Right cardiac atrium (tissue), 5 donors: ENCODE measurements at regions not wholly inside any gene's neighbourhood (a gene's known extent, or its start where the extent isn't known, plus 50 kb on each side); places are given as distances from the start of the nearest gene placed in this dataset.

ENCODE experiments used
- ATAC-seq, 2 donors: fragments of 200-7000 bp; cut with Tn5 transposase; one replicate each; pipeline versions ENCODE4 v1.8.0 to v1.9.1; 2020; ENCODE audit warnings: moderate library complexity in 2 of 2, mild to moderate bottlenecking in 1 of 2
- DNase-seq, 3 donors: peaks; one replicate each; pipeline ENCODE4 v3.0.0-alpha.2; 2020
- H3K27ac ChIP-seq: one replicate; pipeline ENCODE4 v1.5.1; 2013; ENCODE audit warnings: mild to moderate bottlenecking, low read length, control low read depth, moderate library complexity
- H3K27me3 ChIP-seq: one replicate; pipeline ENCODE4 v1.6.1; 2013; ENCODE audit not compliant: control insufficient read depth, insufficient read depth
- H3K4me1 ChIP-seq: one replicate; pipeline ENCODE4 v1.6.1; 2013; ENCODE audit warnings: low read length; ENCODE audit not compliant: control insufficient read depth, insufficient read depth
- H3K4me3 ChIP-seq: one replicate; pipeline ENCODE4 v1.5.1; 2013; ENCODE audit warnings: low read length, control low read depth
- H3K9me3 ChIP-seq: one replicate; pipeline ENCODE4 v1.6.1; 2013; ENCODE audit warnings: low read length; ENCODE audit not compliant: control insufficient read depth
- whole genome bisulfite sequencing: extraction: QIAGEN DNeasy Blood & Tissue Kit; methylation state at CpG from one replicate; pipeline ENCODE4 v1.1.7; 2013; 5-methylcytosine and 5-hydroxymethylcytosine counted together
- intact Hi-C, 4 donors: fragments of 100-400 bp; cut with DNase I; formaldehyde crosslinking; loops; one replicate each; pipeline versions ENCODE4 v1.11.0 to v1.14.0; 2022 to 2023
- donor health status: healthy with polysubstance abuse.
- donor health status: DM: no; HTN: yes; CAD: no.
- donor health status: DM: no; HTN: no; CAD: no.
- donor health status: DM: no; HTN: yes; CAD: no; lungs with severe emphysema.
- donor health status: DM: yes; HTN: yes; CAD: no.

DNA sequence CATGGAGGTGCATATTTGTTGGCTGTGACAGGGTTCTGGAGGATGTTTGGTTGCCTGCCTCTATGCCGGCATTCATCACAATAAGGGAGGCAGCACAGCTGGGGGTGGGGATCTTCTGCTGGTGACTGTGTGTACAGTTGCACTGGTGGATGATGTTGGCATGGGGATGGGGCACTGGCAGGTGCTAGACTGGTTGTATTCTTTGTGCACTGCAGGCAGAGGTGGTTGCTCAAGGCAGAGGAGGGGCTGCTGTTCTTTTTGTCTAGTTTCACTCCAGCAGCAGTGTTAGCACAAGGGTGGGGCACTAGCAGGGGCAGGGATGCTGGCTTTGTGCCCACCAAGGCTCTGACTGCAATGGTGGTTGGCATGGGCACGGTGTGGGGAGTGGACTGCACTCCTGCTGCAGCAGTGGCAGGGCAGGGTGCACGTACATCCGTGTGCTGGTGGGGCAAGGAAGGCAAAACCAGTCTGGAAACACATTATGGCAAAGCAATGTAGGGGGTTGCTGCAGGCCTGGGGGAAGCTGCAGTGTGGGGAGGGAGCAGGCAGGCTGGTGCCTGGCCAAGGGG, 69.3 kb downstream of the ISOC1 start:
- WGBS, result 94% methylated on average over 4 of the region's 4 CpGs

DNA sequence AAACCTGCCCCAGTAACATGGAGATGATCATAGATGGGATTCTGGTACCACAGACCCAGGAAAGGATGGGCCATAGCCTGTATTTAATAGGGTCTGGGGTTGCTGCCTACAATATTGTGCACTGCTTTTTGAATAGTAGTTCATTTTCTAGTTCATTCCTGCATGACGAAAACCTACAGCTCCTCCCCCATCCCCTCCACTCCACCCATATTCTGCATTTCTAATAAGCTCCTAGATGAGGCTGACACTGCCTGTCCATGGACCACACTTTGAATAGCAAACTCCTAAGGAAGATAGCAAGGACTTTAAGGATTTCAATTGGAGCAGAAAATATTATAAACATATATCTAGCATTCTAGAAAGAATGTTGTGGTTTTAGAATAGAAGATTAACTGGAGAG, 75.5 kb downstream of the ISOC1 start:
- intact Hi-C loops, result loop anchor here in 3 of 4 donors (5.0 to 10.0 kb wide), 2 partner anchors 595 to 597 kb away; no protein-coding TSS in a partner anchor
- no peaks in the 10 kb centered on the region for H3K4me1 ChIP-seq
- WGBS, result 43% methylated on average over 1 of the region's 1 CpG

More for the DNA sequence above, 69.3 kb downstream of the ISOC1 start:
- no peak for ATAC-seq
- H3K4me3 ChIP-seq, result no peak overlapping the region
- no peaks in the 10 kb centered on the region for H3K27me3 ChIP-seq
- no peak for DNase-seq
- no peaks in the 10 kb centered on the region for H3K9me3 ChIP-seq
- intact Hi-C loops, result no loop called here
- no peak overlapping the region for H3K27ac ChIP-seq
- no peaks in the 10 kb centered on the region for H3K4me1 ChIP-seq

DNA sequence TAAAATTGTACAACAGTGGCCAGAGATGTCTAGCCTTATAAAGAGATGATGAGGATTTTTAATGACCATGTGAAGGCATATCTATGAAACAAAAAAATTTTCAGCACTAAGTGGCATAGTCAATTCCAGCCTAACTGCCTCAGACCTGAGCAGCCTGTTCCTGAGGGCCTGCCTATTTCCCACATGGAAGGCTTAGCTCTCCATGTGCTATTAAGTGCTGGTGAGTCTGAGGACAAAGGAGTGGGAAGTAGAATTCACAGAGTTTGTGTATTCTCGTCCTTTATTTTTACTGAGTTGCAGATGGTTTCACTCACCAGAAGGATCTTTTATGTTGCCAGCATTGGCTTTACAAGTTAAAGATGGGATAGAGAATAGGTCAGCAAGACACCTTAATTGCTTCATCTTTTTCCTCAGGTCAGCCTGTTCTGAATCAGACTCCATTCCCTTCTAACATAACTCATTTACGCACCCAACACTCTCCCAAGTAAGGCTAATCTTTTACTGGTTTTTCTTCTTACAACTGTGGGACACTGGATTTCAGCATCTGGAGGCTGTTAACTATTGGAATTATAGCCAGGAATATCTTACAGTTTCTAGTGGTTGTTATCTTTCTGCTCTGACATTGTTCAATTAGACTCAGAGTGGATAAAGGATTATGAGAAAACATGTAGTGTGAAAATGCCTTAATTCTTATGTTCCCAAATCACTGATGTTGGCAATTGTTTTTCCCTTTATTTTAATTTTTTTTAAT, 76.8 kb downstream of the ISOC1 start:
- ATAC-seq, result peak in 1 of 2 donors; percentile 53

More for the DNA sequence above, 75.5 kb downstream of the ISOC1 start:
- Histone ChIP-seq H3K4me3 (no peak overlapping the region), H3K9me3 (no peaks in the 10 kb centered on the region), H3K27me3 (no peaks in the 10 kb centered on the region), H3K27ac (no peak overlapping the region)
- no peak for ATAC-seq
- no peak for DNase-seq

DNA sequence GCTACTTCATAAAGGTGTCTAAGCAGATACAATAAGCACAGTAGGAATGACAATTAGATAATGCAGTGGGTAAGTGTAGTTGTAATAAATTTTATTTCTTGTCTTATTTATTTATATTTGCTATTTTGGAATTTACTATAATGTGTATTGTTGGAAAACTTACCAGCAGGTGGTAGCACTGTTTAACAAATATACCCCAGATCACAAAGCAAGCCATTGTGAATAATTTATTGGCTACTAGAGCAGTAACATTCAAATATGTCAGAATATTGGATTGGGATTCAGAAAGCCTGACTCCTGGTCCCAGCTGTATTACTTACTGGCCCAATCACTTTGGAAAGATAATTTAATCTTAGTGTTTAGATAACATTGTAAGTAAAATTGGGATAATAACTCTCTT, 78.0 kb downstream of the ISOC1 start:
- Histone ChIP-seq H3K27ac (no peak overlapping the region), H3K27me3 (no peaks in the 10 kb centered on the region), H3K4me3 (no peak overlapping the region), H3K4me1 (no peaks in the 10 kb centered on the region), H3K9me3 (no peaks in the 10 kb centered on the region)
- DNase-seq (no peak), ATAC-seq (peak in 1 of 2 donors; percentile 77)
- intact Hi-C loops, result loop anchor here in 3 of 4 donors (5.0 to 10.0 kb wide), 2 partner anchors 592 to 595 kb away; no protein-coding TSS in a partner anchor

More for the DNA sequence above, 76.8 kb downstream of the ISOC1 start:
- Histone ChIP-seq H3K4me3 (no peak overlapping the region), H3K27me3 (no peaks in the 10 kb centered on the region), H3K4me1 (no peaks in the 10 kb centered on the region), H3K27ac (no peak overlapping the region), H3K9me3 (no peaks in the 10 kb centered on the region)
- intact Hi-C loops, result loop anchor here in 3 of 4 donors (5.0 to 10.0 kb wide), 2 partner anchors 593 to 596 kb away; no protein-coding TSS in a partner anchor
- no peak for DNase-seq
- 64% methylated on average over 2 of the region's 2 CpGs for WGBS

DNA sequence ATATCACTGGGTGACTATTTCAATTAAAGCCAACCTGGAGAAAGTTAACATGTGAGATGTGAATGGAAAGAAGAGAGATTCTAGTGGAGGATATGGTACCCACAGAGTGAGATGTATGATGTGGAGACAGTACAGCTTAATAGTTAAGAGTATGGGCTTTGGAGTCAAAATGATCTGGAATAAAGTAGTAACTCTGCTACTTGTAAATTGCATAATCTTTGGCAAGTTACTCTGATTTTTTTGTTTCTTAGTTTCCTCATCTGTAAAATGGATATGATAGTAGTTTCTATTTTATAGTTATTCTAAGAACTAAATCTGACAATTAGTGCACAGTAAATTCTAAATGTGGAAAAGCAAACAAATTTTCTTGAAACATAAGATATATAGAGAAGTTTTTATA, 79.2 kb downstream of the ISOC1 start:
- intact Hi-C loops, result loop anchor here in 3 of 4 donors (5.0 to 10.0 kb wide), 2 partner anchors 591 to 594 kb away; no protein-coding TSS in a partner anchor
- Histone ChIP-seq H3K27ac (no peak overlapping the region), H3K9me3 (no peaks in the 10 kb centered on the region), H3K27me3 (no peaks in the 10 kb centered on the region), H3K4me3 (no peak overlapping the region), H3K4me1 (no peaks in the 10 kb centered on the region)
- DNase-seq, result no peak
- ATAC-seq, result no peak

DNA sequence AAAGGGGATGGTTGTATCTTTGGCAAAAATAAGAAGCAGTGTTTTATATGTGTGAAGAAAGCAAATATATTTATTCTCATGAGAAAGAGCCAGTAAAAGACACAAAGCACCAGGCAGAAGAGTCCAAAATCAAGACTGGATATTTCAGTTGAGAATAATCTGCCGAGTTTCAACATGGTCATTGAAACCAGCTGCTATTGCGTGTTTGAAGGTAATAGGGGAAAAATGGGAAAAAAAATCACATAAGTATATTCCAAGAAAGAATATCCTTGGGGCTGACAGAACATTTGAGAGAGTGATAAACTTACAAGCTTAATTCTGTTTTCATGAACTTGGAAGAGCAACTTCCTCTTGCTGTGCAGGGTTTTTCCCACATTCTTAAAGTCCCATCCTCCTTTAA, 79.9 kb downstream of the ISOC1 start:
- 63% methylated on average over 2 of the region's 2 CpGs for WGBS
- intact Hi-C loops, result loop anchor here in 3 of 4 donors (5.0 to 10.0 kb wide), 2 partner anchors 590 to 593 kb away; no protein-coding TSS in a partner anchor
- Histone ChIP-seq H3K4me3 (no peak overlapping the region), H3K4me1 (no peaks in the 10 kb centered on the region), H3K9me3 (no peaks in the 10 kb centered on the region), H3K27ac (no peak overlapping the region), H3K27me3 (no peaks in the 10 kb centered on the region)
- DNase-seq, result no peak
- no peak for ATAC-seq

DNA sequence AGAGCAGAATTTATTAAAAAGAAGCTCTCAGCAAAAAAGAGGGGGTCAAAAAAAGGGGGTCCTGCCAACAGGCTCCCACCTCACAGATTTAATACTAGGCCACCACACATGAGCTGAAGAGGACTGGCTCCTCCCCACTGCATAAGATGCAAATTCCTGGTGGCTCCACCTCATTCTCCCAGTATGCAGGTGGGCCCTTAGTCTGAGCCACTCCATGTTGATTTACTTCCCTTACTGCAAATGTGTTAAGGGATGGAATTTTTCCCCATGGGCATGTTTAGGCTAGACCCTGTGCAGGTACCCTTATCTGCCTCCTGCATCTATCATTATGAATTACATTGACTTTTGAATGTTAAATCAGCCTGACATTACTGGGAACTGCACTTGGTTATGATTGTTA, 82.9 kb downstream of the ISOC1 start:
- H3K9me3 ChIP-seq, result no peaks in the 10 kb centered on the region
- no peak overlapping the region for H3K4me3 ChIP-seq
- ATAC-seq (no peak), DNase-seq (no peak)
- intact Hi-C loops, result loop anchor here in 1 of 4 donors (10.0 kb wide), 1 partner anchor 587 kb away; no protein-coding TSS in a partner anchor
- no peaks in the 10 kb centered on the region for H3K4me1 ChIP-seq
- no peak overlapping the region for H3K27ac ChIP-seq
- no peaks in the 10 kb centered on the region for H3K27me3 ChIP-seq

DNA sequence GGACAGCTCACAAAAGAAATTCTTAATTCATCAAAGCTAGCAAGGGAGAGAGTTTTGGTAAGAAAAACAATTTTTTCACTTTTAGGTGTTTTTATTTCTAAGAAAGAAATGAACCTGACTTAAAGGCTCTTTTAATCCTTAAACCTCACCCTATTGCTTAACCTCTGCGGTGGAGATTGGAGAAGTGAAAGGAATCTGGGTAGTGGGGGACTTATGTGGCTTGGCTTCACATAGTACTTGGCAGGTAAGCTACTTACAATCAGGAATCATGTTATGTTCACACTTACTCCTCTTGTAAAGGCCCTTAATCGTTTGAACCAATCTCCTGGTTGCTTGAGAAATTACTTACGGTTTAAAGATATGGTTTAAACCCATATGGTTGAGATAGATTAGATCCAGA, 104.8 kb downstream of the ISOC1 start:
- H3K4me1 ChIP-seq, result no peaks in the 10 kb centered on the region
- H3K9me3 ChIP-seq, result no peaks in the 10 kb centered on the region
- intact Hi-C loops, result no loop called here
- ATAC-seq (no peak), DNase-seq (no peak)
- H3K4me3 ChIP-seq, result no peak overlapping the region
- no peak overlapping the region for H3K27ac ChIP-seq
- H3K27me3 ChIP-seq, result no peaks in the 10 kb centered on the region
- 70% methylated on average over 3 of the region's 3 CpGs for WGBS

DNA sequence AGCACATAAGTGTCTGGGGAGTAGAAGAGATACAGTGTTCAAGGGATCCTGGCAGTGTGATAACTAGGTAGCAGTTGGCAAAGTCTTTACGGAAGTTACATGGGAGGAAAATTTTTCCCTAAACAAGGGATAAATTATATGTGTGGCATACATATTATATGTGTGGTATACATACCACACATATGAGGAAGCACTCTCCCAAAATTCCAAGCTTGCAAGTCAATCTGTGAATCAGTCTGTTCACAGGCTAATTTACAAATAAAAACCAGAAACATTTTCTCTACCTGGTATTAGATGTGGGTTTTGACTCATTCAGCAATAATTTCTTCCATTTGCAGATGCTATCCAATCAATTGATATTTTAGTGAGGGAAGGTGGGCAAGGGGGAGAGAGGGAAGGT, 110.0 kb downstream of the ISOC1 start:
- no peaks in the 10 kb centered on the region for H3K4me1 ChIP-seq
- no peak overlapping the region for H3K4me3 ChIP-seq
- no peaks in the 10 kb centered on the region for H3K9me3 ChIP-seq
- WGBS, result 77% methylated on average over 1 of the region's 1 CpG
- intact Hi-C loops, result no loop called here
- DNase-seq (no peak), ATAC-seq (no peak)
- no peaks in the 10 kb centered on the region for H3K27me3 ChIP-seq
- H3K27ac ChIP-seq, result no peak overlapping the region

DNA sequence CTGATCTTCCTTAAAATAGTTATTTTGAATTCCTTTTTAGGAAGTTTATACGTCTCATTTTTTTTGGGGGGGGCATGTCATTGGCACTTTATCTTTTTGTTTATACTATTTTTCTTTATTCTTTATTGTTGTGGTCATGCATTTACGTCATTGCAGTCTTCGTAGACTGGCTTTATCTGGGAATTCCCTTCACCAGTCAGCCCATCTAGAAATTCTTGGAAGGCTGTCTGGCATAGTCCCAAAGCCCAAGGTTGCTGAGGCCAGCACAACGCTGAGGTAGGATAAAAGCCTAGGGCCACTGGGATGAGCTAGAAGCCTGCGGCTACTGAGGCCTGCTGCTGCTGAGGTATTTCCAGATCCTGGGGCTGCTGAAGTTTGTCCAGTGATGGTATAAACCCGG, 121.5 kb downstream of the ISOC1 start:
- H3K27me3 ChIP-seq, result no peaks in the 10 kb centered on the region
- no peak overlapping the region for H3K4me3 ChIP-seq
- H3K27ac ChIP-seq, result no peak overlapping the region
- no peaks in the 10 kb centered on the region for H3K4me1 ChIP-seq
- intact Hi-C loops, result no loop called here
- H3K9me3 ChIP-seq, result no peaks in the 10 kb centered on the region
- WGBS, result 74% methylated on average over 6 of the region's 6 CpGs
- DNase-seq, result no peak
- ATAC-seq, result no peak

DNA sequence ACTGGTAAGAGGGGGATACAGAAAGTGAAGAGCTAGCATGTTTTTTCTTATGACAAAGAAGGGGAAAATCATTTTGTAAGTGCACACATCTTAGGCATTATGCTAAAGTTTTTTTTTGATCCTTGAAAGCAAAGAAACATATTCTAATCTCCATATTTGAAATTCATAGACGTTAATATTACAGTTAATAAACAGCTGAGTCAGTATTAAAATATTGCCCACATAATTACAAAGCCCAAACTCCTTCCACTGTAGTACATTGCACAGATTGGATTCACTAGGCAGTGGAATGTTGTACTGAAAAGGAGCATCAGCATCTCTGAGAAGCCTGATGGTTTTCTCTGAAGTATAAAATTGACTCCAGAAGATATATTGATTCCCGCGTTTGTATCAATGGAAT, 122.6 kb downstream of the ISOC1 start:
- Histone ChIP-seq H3K27ac (no peak overlapping the region), H3K27me3 (no peaks in the 10 kb centered on the region), H3K4me3 (no peak overlapping the region), H3K9me3 (no peaks in the 10 kb centered on the region), H3K4me1 (no peaks in the 10 kb centered on the region)
- WGBS, result 88% methylated on average over 3 of the region's 3 CpGs
- DNase-seq (no peak), ATAC-seq (no peak)
- intact Hi-C loops, result no loop called here
